Body of pancreas (tissue), 4 donors: ENCODE measurements at regions not wholly inside any gene's neighbourhood (a gene's known extent, or its start where the extent isn't known, plus 50 kb on each side); places are given as distances from the start of the nearest gene placed in this dataset.

Experiments
- ATAC-seq: fragments of 150-250 bp; one replicate; pipeline ENCODE4 v1.9.1; 2016
- DNase-seq, 4 donors: peaks; one replicate each; pipeline ENCODE4 v3.0.0-alpha.2; 2019
- H3K27ac ChIP-seq, 4 donors: fragments of 200-600 bp; sonication (generic); 1 replicate in 3 of 4; 2 replicates in 1 of 4; pipeline versions ENCODE4 v1.5.1 to v1.6.1; 2016 to 2019; ENCODE audit warnings: mild to moderate bottlenecking in 1 of 4, mixed read lengths in 1 of 4, moderate library complexity in 1 of 4
- H3K27me3 ChIP-seq, 2 donors: fragments of 200-600 bp; sonication (generic); one replicate each; pipeline ENCODE4 v1.6.0; 2016; ENCODE audit warnings: mild to moderate bottlenecking in 1 of 2
- H3K36me3 ChIP-seq, 2 donors: fragments of 200-600 bp; sonication (generic); replicated peaks in 1 of 2; 2 replicates each; pipeline ENCODE4 v1.5.1; 2016; ENCODE audit warnings: low read depth in 2 of 2; ENCODE audit not compliant: insufficient read depth in 1 of 2
- H3K4me1 ChIP-seq: fragments of 200-600 bp; sonication (generic); one replicate; pipeline ENCODE4 v1.6.0; 2016
- H3K4me3 ChIP-seq, 2 donors: fragments of 200-600 bp; sonication (generic); 1 replicate in 1 of 2; 2 replicates in 1 of 2; pipeline ENCODE4 v1.5.1; 2016 to 2019
- H3K9me3 ChIP-seq, 3 donors: fragments of 200-600 bp; sonication (generic); 1 replicate in 2 of 3; 2 replicates in 1 of 3; pipeline ENCODE4 v1.5.1; 2016
- CTCF ChIP-seq, 7 experiments: fragments of 450-650 bp in 4 of 7; fragments of 200-600 bp in 3 of 7; sonication (generic) in 3 of 7; IDR thresholded peaks; one replicate each; pipeline ENCODE4 v1.5.1; 2016 to 2019; ENCODE audit warnings: antibody characterized with exemption in 7 of 7
- POLR2A ChIP-seq, 3 donors: fragments of 450-650 bp; IDR thresholded peaks; one replicate each; pipeline ENCODE4 v1.6.1; 2016; ENCODE audit warnings: antibody characterized with exemption in 3 of 3, mild to moderate bottlenecking in 2 of 3
- WGBS, 2 donors: methylation state at CpG; one replicate each; pipeline ENCODE4 v1.1.5; 2017; 5-methylcytosine and 5-hydroxymethylcytosine counted together
- intact Hi-C: fragments of 100-400 bp; cut with DNase I; formaldehyde crosslinking; loops from one replicate; pipeline ENCODE4 v1.15.1; 2023

- ATAC-seq, result peak; percentile 81
- peak; percentile 59 to 77 (median 72) for DNase-seq
- Histone ChIP-seq H3K27me3 (no peaks in the 10 kb centered on the region), H3K4me3 (no peak overlapping the region), H3K4me1 (no peaks in the 10 kb centered on the region), H3K9me3 (no peaks in the 10 kb centered on the region), H3K36me3 (no peaks in the 10 kb centered on the region), H3K27ac (no peak overlapping the region)
- WGBS, 2 donors, result 16 to 30% methylated on average over 6 of the region's 6 CpGs
- TF ChIP-seq CTCF (IDR thresholded peaks at IDR 0.05), result peak; percentile 47 to 85 (median 77)
- no peak for TF ChIP-seq POLR2A (IDR thresholded peaks at IDR 0.05)
- intact Hi-C loops, result no loop called here
Observed at GRCh38 chr1:39098546-39099250, 72.5 kb downstream of the NDUFS5 start.

GRCh38 chr1:39102537-39103327 lies 76.6 kb downstream of the NDUFS5 start:
- H3K9me3 ChIP-seq, result no peaks in the 10 kb centered on the region
- peak in 3 of 4 donors; percentile 39 to 62 (median 48) for DNase-seq
- no peak for ATAC-seq
- H3K4me1 ChIP-seq, result peaks cover 22% of the 10 kb centered on the region
- WGBS, 2 donors, result 35 to 41% methylated on average over 11 of the region's 11 CpGs
- no peak overlapping the region for H3K4me3 ChIP-seq
- peak overlapping the region in 1 of 4 donors; percentile 43 for H3K27ac ChIP-seq
- TF ChIP-seq CTCF (IDR thresholded peaks at IDR 0.05), result peak; percentile 46 to 94 (median 91)
- TF ChIP-seq POLR2A (IDR thresholded peaks at IDR 0.05), result no peak
- no peaks in the 10 kb centered on the region for H3K36me3 ChIP-seq
- no peaks in the 10 kb centered on the region for H3K27me3 ChIP-seq
- intact Hi-C loops, result loop anchor here (5.0 to 10.0 kb wide), 2 partner anchors 82 to 155 kb away; no protein-coding TSS in a partner anchor

- DNase-seq, result no peak
- no peaks in the 10 kb centered on the region for H3K9me3 ChIP-seq
- H3K4me1 ChIP-seq, result peaks cover 30% of the 10 kb centered on the region
- no peak overlapping the region for H3K4me3 ChIP-seq
- intact Hi-C loops, result loop anchor here (5.0 to 10.0 kb wide), 2 partner anchors 81 to 154 kb away; no protein-coding TSS in a partner anchor
- no peak for ATAC-seq
- H3K36me3 ChIP-seq, result no peaks in the 10 kb centered on the region
- no peak for TF ChIP-seq CTCF (IDR thresholded peaks at IDR 0.05)
- TF ChIP-seq POLR2A (IDR thresholded peaks at IDR 0.05), result no peak
- H3K27me3 ChIP-seq, result no peaks in the 10 kb centered on the region
- 71 to 83% methylated on average over 6 of the region's 6 CpGs for WGBS, 2 donors
- peak overlapping the region in 1 of 4 donors; percentile 43 for H3K27ac ChIP-seq
Observed at GRCh38 chr1:39103328-39104157, 77.4 kb downstream of the NDUFS5 start.

- Histone ChIP-seq H3K27ac (peak overlapping the region; percentile 92 to 97 (median 94)), H3K36me3 (no peaks in the 10 kb centered on the region), H3K9me3 (no peaks in the 10 kb centered on the region), H3K4me3 (peak overlapping the region in 1 of 2 donors; percentile 4), H3K4me1 (peaks cover 36% of the 10 kb centered on the region), H3K27me3 (no peaks in the 10 kb centered on the region)
- ATAC-seq (peak; percentile 36), DNase-seq (peak in 3 of 4 donors; percentile 26 to 45 (median 38))
- TF ChIP-seq CTCF (IDR thresholded peaks at IDR 0.05), result no peak
- TF ChIP-seq POLR2A (IDR thresholded peaks at IDR 0.05), result peak in 1 of 3 donors; percentile 13
- intact Hi-C loops, result loop anchor here (5.0 to 10.0 kb wide), 2 partner anchors 80 to 153 kb away; no protein-coding TSS in a partner anchor
- WGBS, 2 donors, result 29 to 45% methylated on average over 15 to 25 of the region's 25 CpGs
Observed at GRCh38 chr1:39104158-39105060, 78.3 kb downstream of the NDUFS5 start.
